Keratinocyte (primary cell): ENCODE measurements at regions not wholly inside any gene's neighbourhood (a gene's known extent, or its start where the extent isn't known, plus 50 kb on each side); places are given as distances from the start of the nearest gene placed in this dataset.

Experiments
- DNase-seq: peaks from one replicate; pipeline ENCODE4 v3.0.0-alpha.2; 2011; ENCODE audit warnings: low read depth, missing footprints, low spot score
- FAIRE-seq: peaks from 2 replicates; lab custom pipeline; 2011; peaks lifted over from hg19 to GRCh38; lab: Jason Lieb, UNC
- H2AFZ ChIP-seq: 2 replicates; pipeline ENCODE4 v1.6.0; 2012; ENCODE audit warnings: low read length, control low read depth, inconsistent platforms; ENCODE audit not compliant: control insufficient read depth
- H3K27ac ChIP-seq: 2 replicates; pipeline ENCODE4 v1.5.1; 2011; ENCODE audit warnings: low read length; ENCODE audit not compliant: control insufficient read depth, insufficient read depth
- H3K27me3 ChIP-seq: 3 replicates; pipeline ENCODE4 v1.6.0; 2011; ENCODE audit warnings: low read length; ENCODE audit not compliant: control insufficient read depth, insufficient read depth; ENCODE audit errors: extremely low read depth
- H3K36me3 ChIP-seq, 2 experiments: 2 replicates in 1 of 2; 3 replicates in 1 of 2; pipeline ENCODE4 v1.5.1; 2011; ENCODE audit warnings: low read length in 2 of 2, mild to moderate bottlenecking in 1 of 2; ENCODE audit not compliant: control insufficient read depth in 2 of 2, insufficient read depth in 2 of 2; ENCODE audit errors: extremely low read depth in 1 of 2
- H3K4me1 ChIP-seq: 3 replicates; pipeline ENCODE4 v1.5.1; 2011; ENCODE audit warnings: low read length; ENCODE audit not compliant: control insufficient read depth, insufficient read depth; ENCODE audit errors: extremely low read depth
- H3K4me2 ChIP-seq: 3 replicates; pipeline ENCODE4 v1.6.0; 2011; ENCODE audit warnings: low read depth, low read length; ENCODE audit not compliant: control insufficient read depth, insufficient read depth; ENCODE audit errors: extremely low read depth
- H3K4me3 ChIP-seq, 3 experiments: fragments of 200-600 bp in 1 of 3; sonication (generic) in 1 of 3; 2 replicates in 2 of 3; 3 replicates in 1 of 3; pipeline ENCODE4 v1.5.1; 2011 to 2016; ENCODE audit warnings: low read length in 3 of 3, mild to moderate bottlenecking in 3 of 3, control low read depth in 2 of 3, inconsistent platforms in 1 of 3, low read depth in 1 of 3, mixed read lengths in 1 of 3, mixed run types in 1 of 3, moderate library complexity in 1 of 3; ENCODE audit not compliant: control insufficient read depth in 2 of 3, insufficient read depth in 2 of 3; ENCODE audit errors: extremely low read depth in 1 of 3
- H3K79me2 ChIP-seq: 2 replicates; pipeline ENCODE4 v1.6.0; 2012; ENCODE audit warnings: low read length; ENCODE audit not compliant: control insufficient read depth, insufficient read depth
- H3K9ac ChIP-seq: 3 replicates; pipeline ENCODE4 v1.6.0; 2011; ENCODE audit warnings: low read length; ENCODE audit not compliant: control insufficient read depth, insufficient read depth; ENCODE audit errors: extremely low read depth
- H3K9me1 ChIP-seq: 3 replicates; pipeline ENCODE4 v1.6.0; 2011; ENCODE audit warnings: low read length; ENCODE audit not compliant: control insufficient read depth, insufficient read depth; ENCODE audit errors: extremely low read depth
- H3K9me3 ChIP-seq: 2 replicates; pipeline ENCODE4 v1.5.1; 2012; ENCODE audit warnings: low read depth, low read length; ENCODE audit not compliant: control insufficient read depth
- H4K20me1 ChIP-seq: 3 replicates; pipeline ENCODE4 v1.6.0; 2011; ENCODE audit warnings: low read length; ENCODE audit not compliant: control insufficient read depth, insufficient read depth; ENCODE audit errors: extremely low read depth
- CTCF ChIP-seq, 3 experiments: IDR thresholded peaks in 1 of 3; conservative IDR thresholded peaks in 1 of 3; optimal IDR thresholded peaks in 1 of 3; 2 replicates in 2 of 3; 3 replicates in 1 of 3; pipeline versions ENCODE3 to v1.5.1; 2011; ENCODE audit warnings: low read length in 3 of 3, mild to moderate bottlenecking in 3 of 3, moderate library complexity in 2 of 3, control low read depth in 1 of 3, inconsistent platforms in 1 of 3; ENCODE audit not compliant: insufficient read depth in 2 of 3; ENCODE audit errors: extremely low read depth in 1 of 3
- EZH2 ChIP-seq: IDR thresholded peaks from one replicate; pipeline ENCODE4 v1.6.1; 2012; ENCODE audit warnings: inconsistent platforms, mild to moderate bottlenecking, low read length, moderate library complexity
- dilution Hi-C: fragments of 300-500 bp; cut with MboI; formaldehyde crosslinking; loops from one replicate; pipeline ENCODE4 v1.7.0; 2020; ENCODE audit warnings: low sequenced_read_pairs; ENCODE audit not compliant: extremely low pct_ligation_motif_present

GRCh38 chr13:90032841-90033493 is 1314.5 kb upstream of the MIR17HG start:
- dilution Hi-C loops, result no loop called here
- no peaks in the 10 kb centered on the region for H4K20me1 ChIP-seq
- H3K36me3 ChIP-seq, result no peaks in the 10 kb centered on the region
- no peaks in the 10 kb centered on the region for H3K9me3 ChIP-seq
- H3K4me3 ChIP-seq, result no peak overlapping the region
- no peak overlapping the region for H3K4me2 ChIP-seq
- FAIRE-seq (no peak), DNase-seq (no peak)
- TF ChIP-seq CTCF (optimal IDR thresholded peaks at IDR 0.05 in 1 of 3, IDR thresholded peaks at IDR 0.05 in 1 of 3, conservative IDR thresholded peaks at IDR 0.05 in 1 of 3; ENCODE audit: extremely low read depth in 1 of 3, insufficient read depth in 2 of 3, low read length in 3 of 3) (no peak), EZH2 (no peak)
- no peak overlapping the region for H2AFZ ChIP-seq
- no peak overlapping the region for H3K27ac ChIP-seq
- H3K9ac ChIP-seq, result no peak overlapping the region
- no peaks in the 10 kb centered on the region for H3K27me3 ChIP-seq
- H3K4me1 ChIP-seq, result no peaks in the 10 kb centered on the region
- H3K79me2 ChIP-seq, result no peaks in the 10 kb centered on the region
- no peaks in the 10 kb centered on the region for H3K9me1 ChIP-seq

- dilution Hi-C loops, result no loop called here
- Histone ChIP-seq H4K20me1 (no peaks in the 10 kb centered on the region), H2AFZ (no peak overlapping the region), H3K4me1 (no peaks in the 10 kb centered on the region), H3K4me3 (no peak overlapping the region), H3K9me1 (no peaks in the 10 kb centered on the region), H3K4me2 (no peak overlapping the region), H3K9me3 (no peaks in the 10 kb centered on the region), H3K27me3 (no peaks in the 10 kb centered on the region), H3K36me3 (no peaks in the 10 kb centered on the region), H3K79me2 (no peaks in the 10 kb centered on the region), H3K27ac (no peak overlapping the region), H3K9ac (no peak overlapping the region)
- FAIRE-seq, result no peak
- TF ChIP-seq EZH2 (no peak), CTCF (optimal IDR thresholded peaks at IDR 0.05 in 1 of 3, IDR thresholded peaks at IDR 0.05 in 1 of 3, conservative IDR thresholded peaks at IDR 0.05 in 1 of 3; ENCODE audit: extremely low read depth in 1 of 3, insufficient read depth in 2 of 3, low read length in 3 of 3) (no peak)
- no peak for DNase-seq
Measured at GRCh38 chr13:90039516-90039915, 1308.0 kb upstream of the MIR17HG start.
